HepG2 (cell line): ENCODE measurements at regions not wholly inside any gene's neighbourhood (a gene's known extent, or its start where the extent isn't known, plus 50 kb on each side); places are given as distances from the start of the nearest gene placed in this dataset.
"Not testable (repeated sequence)": the region's sequence is repeated elsewhere in the genome, so short reads cannot be mapped to it uniquely, and the experiment has no call there.

Experiments
- ATAC-seq: fragments of 200-7000 bp; cut with Tn5 transposase; 3 replicates; pipeline ENCODE4 v1.9.1; 2020; ENCODE audit warnings: mild to moderate bottlenecking, moderate library complexity
- BruUV-seq: library from RNA; stranded (reverse); fragments of 400-500 nt; replicated peaks from 2 replicates; lab custom pipeline; 2021; lab: Mats Ljungman, UMichigan
- CTCF ChIA-PET: fragments of 300-600 bp; formaldehyde crosslinking; extraction: SDS; loops from one replicate; lab custom pipeline; 2021; ENCODE audit warnings: low total read pairs, inconsistent platforms, low intra/inter-chr PET ratio; lab: Yijun Ruan, JAX
- POLR2A ChIA-PET: fragments of 350-600 bp; sonication (Branson Sonifier 250); formaldehyde crosslinking; loops from one replicate; lab custom pipeline; 2020; ENCODE audit warnings: antibody characterized with exemption, inconsistent platforms; lab: Yijun Ruan, JAX
- DNase-seq: peaks from one replicate; pipeline ENCODE4 v3.0.0-alpha.2; 2015; ENCODE audit warnings: low spot score
- FAIRE-seq: peaks from 3 replicates; lab custom pipeline; 2011; peaks lifted over from hg19 to GRCh38; lab: Jason Lieb, UNC
- H2AFZ ChIP-seq: one replicate; pipeline ENCODE4 v1.6.1; 2011; ENCODE audit warnings: low read length, inconsistent platforms
- H3K27ac ChIP-seq: fragments of 300-600 bp; 3 replicates; pipeline ENCODE4 v1.8.0; 2011; ENCODE audit warnings: mixed run types, mild to moderate bottlenecking, mixed read lengths, low read length, inconsistent platforms; ENCODE audit not compliant: insufficient read depth; ENCODE audit errors: extremely low read length
- H3K27me3 ChIP-seq, 2 experiments: fragments of 200-600 bp in 1 of 2; 2 replicates in 1 of 2; 3 replicates in 1 of 2; pipeline versions ENCODE4 v1.6.0 to v1.8.0; 2011; ENCODE audit warnings: low read length in 2 of 2, mild to moderate bottlenecking in 2 of 2, moderate library complexity in 2 of 2, inconsistent platforms in 1 of 2; ENCODE audit not compliant: insufficient read depth in 2 of 2, control insufficient read depth in 1 of 2
- H3K36me3 ChIP-seq, 2 experiments: fragments of 200-600 bp in 1 of 2; replicated peaks in 1 of 2; 2 replicates in 1 of 2; 3 replicates in 1 of 2; pipeline versions ENCODE4 v1.5.1 to v1.8.0; 2011; ENCODE audit warnings: low read length in 2 of 2, inconsistent platforms in 1 of 2; ENCODE audit not compliant: insufficient read depth in 2 of 2, control insufficient read depth in 1 of 2
- H3K4me1 ChIP-seq: 2 replicates; pipeline ENCODE4 v1.5.1; 2012; ENCODE audit warnings: low read length, inconsistent platforms; ENCODE audit not compliant: insufficient read depth
- H3K4me2 ChIP-seq: 2 replicates; pipeline ENCODE4 v1.6.0; 2011; ENCODE audit warnings: low read depth, low read length, inconsistent platforms
- H3K4me3 ChIP-seq, 3 experiments: fragments of 200-600 bp in 1 of 3; sonication (generic), shearing (Covaris generic) in 1 of 3; replicated peaks in 1 of 3; 2 replicates each; pipeline ENCODE4 v1.5.1; 2011 to 2016; ENCODE audit warnings: low read length in 3 of 3, inconsistent platforms in 2 of 3, low read depth in 2 of 3, mild to moderate bottlenecking in 2 of 3, control low read depth in 1 of 3, mixed read lengths in 1 of 3; ENCODE audit not compliant: insufficient read depth in 1 of 3
- H3K79me2 ChIP-seq: one replicate; pipeline ENCODE4 v1.6.1; 2011; ENCODE audit warnings: low read length, inconsistent platforms; ENCODE audit not compliant: insufficient read depth
- H3K9ac ChIP-seq: 2 replicates; pipeline ENCODE4 v1.6.0; 2011; ENCODE audit warnings: mild to moderate bottlenecking, low read depth, low read length, inconsistent platforms; ENCODE audit not compliant: insufficient read depth
- H3K9me3 ChIP-seq: 2 replicates; pipeline ENCODE4 v1.5.1; 2012; ENCODE audit warnings: mild to moderate bottlenecking, low read length
- H4K20me1 ChIP-seq: 2 replicates; pipeline ENCODE4 v1.6.0; 2011; ENCODE audit warnings: inconsistent platforms, mild to moderate bottlenecking, low read length, moderate library complexity; ENCODE audit not compliant: insufficient read depth
- ZNF652 ChIP-seq: IDR thresholded peaks from 2 replicates; pipeline ENCODE4 v1.6.1; 2016; ENCODE audit warnings: low read depth, borderline replicate concordance
- WGBS: methylation state at CpG from one replicate; pipeline ENCODE4 v1.1.6; 2017; ENCODE audit warnings: low lambda C conversion rate; 5-methylcytosine and 5-hydroxymethylcytosine counted together
- in situ Hi-C: cut with HindIII; loops from 2 replicates; pipeline ENCODE4 v1.10.0; 2017; ENCODE audit warnings: low pct_unique_long_range_greater_than_20kb; ENCODE audit not compliant: extremely low pct_ligation_motif_present
- intact Hi-C: fragments of 100-400 bp; cut with micrococcal nuclease; formaldehyde crosslinking; loops from one replicate; pipeline ENCODE4 v1.10.0; 2022; ENCODE audit not compliant: unreplicated experiment

DNA sequence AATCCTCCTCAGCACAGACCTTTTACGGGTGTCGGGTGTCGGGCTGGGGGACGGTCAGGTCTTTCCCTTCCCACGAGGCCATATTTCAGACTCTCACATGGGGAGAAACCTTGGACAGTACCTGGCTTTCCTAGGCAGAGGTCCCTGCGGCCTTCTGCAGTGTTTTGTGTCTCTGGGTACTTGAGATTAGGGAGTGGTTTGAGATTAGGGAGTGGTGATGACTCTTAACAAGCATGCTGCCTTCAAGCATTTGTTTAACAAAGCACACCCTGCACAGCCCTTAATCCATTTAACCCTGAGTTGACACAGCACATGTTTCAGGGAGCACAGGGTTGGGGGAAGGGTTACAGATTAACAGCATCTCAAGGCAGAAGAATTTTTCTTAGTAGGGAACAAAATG is 113.0 kb upstream of the ZNF92 start:
- BruUV-seq, H3K9me3 ChIP-seq, H3K79me2 ChIP-seq, POLR2A ChIA-PET, H3K36me3 ChIP-seq, H3K27ac ChIP-seq, H4K20me1 ChIP-seq, ATAC-seq, H3K4me1 ChIP-seq, intact Hi-C loops, in situ Hi-C loops, H3K4me3 ChIP-seq, H3K4me2 ChIP-seq, H3K9ac ChIP-seq, FAIRE-seq, DNase-seq, H2AFZ ChIP-seq, CTCF ChIA-PET: not testable (repeated sequence)
- peak; percentile 69; the same call in 1 of the 2 replicates for TF ChIP-seq ZNF652 (CRISPR knock-in tag)
- WGBS = no CpG with 5 or more reads among the region's 6 CpGs
- peaks cover 2 to 18% of the 10 kb centered on the region in 2 experiments; a peak in 1 of 5 replicates for H3K27me3 ChIP-seq

DNA sequence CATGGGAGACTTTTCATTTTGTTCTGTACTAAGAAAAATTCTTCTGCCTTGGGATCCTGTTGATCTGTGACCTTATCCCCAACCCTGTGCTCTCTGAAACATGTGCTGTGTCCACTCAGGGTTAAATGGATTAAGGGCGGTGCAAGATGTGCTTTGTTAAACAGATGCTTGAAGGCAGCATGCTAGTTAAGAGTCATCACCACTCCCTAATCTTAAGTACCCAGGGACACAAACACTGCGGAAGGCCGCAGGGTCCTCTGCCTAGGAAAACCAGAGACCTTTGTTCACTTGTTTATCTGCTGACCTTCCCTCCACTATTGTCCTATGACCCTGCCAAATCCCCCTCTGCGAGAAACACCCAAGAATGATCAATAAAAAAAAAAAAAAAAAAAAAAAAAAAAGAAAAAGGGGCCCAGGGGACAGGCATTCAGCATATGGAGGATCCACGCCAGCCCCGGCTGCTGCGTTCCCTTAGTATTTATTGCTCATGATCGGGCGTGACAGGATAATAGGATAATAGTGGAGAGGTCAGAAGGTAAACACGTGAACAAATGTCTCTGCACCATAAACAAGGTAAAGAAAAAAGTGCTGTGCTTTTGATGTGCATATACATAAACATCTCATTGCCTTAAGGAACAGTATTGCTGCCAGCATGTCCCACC is 113.7 kb upstream of the ZNF92 start:
- BruUV-seq, H3K36me3 ChIP-seq, H4K20me1 ChIP-seq, CTCF ChIA-PET, H3K79me2 ChIP-seq, DNase-seq, H3K4me2 ChIP-seq, FAIRE-seq, POLR2A ChIA-PET, H3K27ac ChIP-seq, H3K9ac ChIP-seq, H3K4me1 ChIP-seq, ATAC-seq, in situ Hi-C loops, intact Hi-C loops, H3K4me3 ChIP-seq, H3K9me3 ChIP-seq, H2AFZ ChIP-seq: not testable (repeated sequence)
- peaks cover 2 to 18% of the 10 kb centered on the region in 2 experiments; a peak in 1 of 5 replicates for H3K27me3 ChIP-seq
- 51% methylated on average over 6 of the region's 10 CpGs for WGBS
